ENCODE measurements at regions not wholly inside any gene's neighbourhood (a gene's known extent, or its start where the extent isn't known, plus 50 kb on each side); places are given as distances from the start of the nearest gene placed in this dataset.

GRCh38 chr4:20378181-20378580 is 126.5 kb downstream of the SLIT2 start:
- TF ChIP-seq POLR2AphosphoS5 (IDR thresholded peaks at IDR 0.05; ENCODE audit: borderline replicate concordance, low read depth, low read length) (no peak), EZH2 (IDR thresholded peaks at IDR 0.05) (no peak), FOXP2 (optimal IDR thresholded peaks at IDR 0.05; ENCODE audit: control extremely low read depth, extremely low read length, insufficient read depth) (no peak)
- no peaks in the 10 kb centered on the region for H3K9me3 ChIP-seq (ENCODE audit: low read depth, low read length)
- H3K9ac ChIP-seq (ENCODE audit: insufficient read length), result no peak overlapping the region
- no peak overlapping the region for H3K4me3 ChIP-seq
- no peaks in the 10 kb centered on the region for H3K36me3 ChIP-seq (ENCODE audit: insufficient read depth, low read length)
- H3K27ac ChIP-seq, result no peak overlapping the region
- no peak for DNase-seq (ENCODE audit: low read depth, low spot score)

- no peak overlapping the region for H3K9ac ChIP-seq (ENCODE audit: insufficient read length)
- no peak for TF ChIP-seq POLR2AphosphoS5 (IDR thresholded peaks at IDR 0.05; ENCODE audit: borderline replicate concordance, low read depth, low read length)
- TF ChIP-seq FOXP2 (optimal IDR thresholded peaks at IDR 0.05; ENCODE audit: control extremely low read depth, extremely low read length, insufficient read depth), result no peak
- no peak for TF ChIP-seq EZH2 (IDR thresholded peaks at IDR 0.05)
- H3K4me3 ChIP-seq, result no peak overlapping the region
- no peak overlapping the region for H3K27ac ChIP-seq
- H3K36me3 ChIP-seq (ENCODE audit: insufficient read depth, low read length), result no peaks in the 10 kb centered on the region
- H3K9me3 ChIP-seq (ENCODE audit: low read depth, low read length), result no peaks in the 10 kb centered on the region
- DNase-seq (ENCODE audit: low read depth, low spot score), result no peak
Measured at GRCh38 chr4:20381005-20381404, 129.3 kb downstream of the SLIT2 start.

GRCh38 chr4:20383283-20383682 is 131.6 kb downstream of the SLIT2 start:
- H3K27ac ChIP-seq, result no peak overlapping the region
- H3K9ac ChIP-seq (ENCODE audit: insufficient read length), result no peak overlapping the region
- DNase-seq (ENCODE audit: low read depth, low spot score), result no peak
- no peaks in the 10 kb centered on the region for H3K36me3 ChIP-seq (ENCODE audit: insufficient read depth, low read length)
- no peak overlapping the region for H3K4me3 ChIP-seq
- TF ChIP-seq FOXP2 (optimal IDR thresholded peaks at IDR 0.05; ENCODE audit: control extremely low read depth, extremely low read length, insufficient read depth) (no peak), EZH2 (IDR thresholded peaks at IDR 0.05) (no peak), POLR2AphosphoS5 (IDR thresholded peaks at IDR 0.05; ENCODE audit: borderline replicate concordance, low read depth, low read length) (no peak)
- H3K9me3 ChIP-seq (ENCODE audit: low read depth, low read length), result no peaks in the 10 kb centered on the region

GRCh38 chr4:20383969-20384368 is 132.3 kb downstream of the SLIT2 start:
- H3K4me3 ChIP-seq, result no peak overlapping the region
- no peak overlapping the region for H3K9ac ChIP-seq (ENCODE audit: insufficient read length)
- no peaks in the 10 kb centered on the region for H3K9me3 ChIP-seq (ENCODE audit: low read depth, low read length)
- no peak for DNase-seq (ENCODE audit: low read depth, low spot score)
- no peak overlapping the region for H3K27ac ChIP-seq
- TF ChIP-seq EZH2 (IDR thresholded peaks at IDR 0.05), result no peak
- TF ChIP-seq FOXP2 (optimal IDR thresholded peaks at IDR 0.05; ENCODE audit: control extremely low read depth, extremely low read length, insufficient read depth), result no peak
- TF ChIP-seq POLR2AphosphoS5 (IDR thresholded peaks at IDR 0.05; ENCODE audit: borderline replicate concordance, low read depth, low read length), result no peak
- no peaks in the 10 kb centered on the region for H3K36me3 ChIP-seq (ENCODE audit: insufficient read depth, low read length)

GRCh38 chr4:20384456-20384855 is 132.8 kb downstream of the SLIT2 start:
- no peak overlapping the region for H3K9ac ChIP-seq (ENCODE audit: insufficient read length)
- TF ChIP-seq EZH2 (IDR thresholded peaks at IDR 0.05) (no peak), FOXP2 (optimal IDR thresholded peaks at IDR 0.05; ENCODE audit: control extremely low read depth, extremely low read length, insufficient read depth) (no peak), POLR2AphosphoS5 (IDR thresholded peaks at IDR 0.05; ENCODE audit: borderline replicate concordance, low read depth, low read length) (no peak)

GRCh38 chr4:20386001-20386740 is 134.5 kb downstream of the SLIT2 start:
- Histone ChIP-seq H3K9me3 (ENCODE audit: low read depth, low read length) (no peaks in the 10 kb centered on the region), H3K4me3 (no peak overlapping the region), H3K36me3 (ENCODE audit: insufficient read depth, low read length) (no peaks in the 10 kb centered on the region), H3K9ac (ENCODE audit: insufficient read length) (no peak overlapping the region), H3K27ac (no peak overlapping the region)
- TF ChIP-seq FOXP2 (optimal IDR thresholded peaks at IDR 0.05; ENCODE audit: control extremely low read depth, extremely low read length, insufficient read depth) (no peak), EZH2 (IDR thresholded peaks at IDR 0.05) (no peak), POLR2AphosphoS5 (IDR thresholded peaks at IDR 0.05; ENCODE audit: borderline replicate concordance, low read depth, low read length) (no peak)
- no peak for DNase-seq (ENCODE audit: low read depth, low spot score)

More at GRCh38 chr4:20384456-20384855, 132.8 kb downstream of the SLIT2 start:
- H3K27ac ChIP-seq, result no peak overlapping the region
- no peaks in the 10 kb centered on the region for H3K9me3 ChIP-seq (ENCODE audit: low read depth, low read length)
- H3K36me3 ChIP-seq (ENCODE audit: insufficient read depth, low read length), result no peaks in the 10 kb centered on the region
- DNase-seq (ENCODE audit: low read depth, low spot score), result no peak
- no peak overlapping the region for H3K4me3 ChIP-seq

- DNase-seq (ENCODE audit: low read depth, low spot score), result no peak
- no peaks in the 10 kb centered on the region for H3K36me3 ChIP-seq (ENCODE audit: insufficient read depth, low read length)
- H3K9me3 ChIP-seq (ENCODE audit: low read depth, low read length), result no peaks in the 10 kb centered on the region
- H3K27ac ChIP-seq, result no peak overlapping the region
- TF ChIP-seq EZH2 (IDR thresholded peaks at IDR 0.05) (no peak), POLR2AphosphoS5 (IDR thresholded peaks at IDR 0.05; ENCODE audit: borderline replicate concordance, low read depth, low read length) (no peak), FOXP2 (optimal IDR thresholded peaks at IDR 0.05; ENCODE audit: control extremely low read depth, extremely low read length, insufficient read depth) (no peak)
- H3K9ac ChIP-seq (ENCODE audit: insufficient read length), result no peak overlapping the region
- no peak overlapping the region for H3K4me3 ChIP-seq
Measured at GRCh38 chr4:20386906-20387305, 135.2 kb downstream of the SLIT2 start.

- H3K27ac ChIP-seq, result no peak overlapping the region
- no peak for TF ChIP-seq FOXP2 (optimal IDR thresholded peaks at IDR 0.05; ENCODE audit: control extremely low read depth, extremely low read length, insufficient read depth)
- no peak for TF ChIP-seq POLR2AphosphoS5 (IDR thresholded peaks at IDR 0.05; ENCODE audit: borderline replicate concordance, low read depth, low read length)
- TF ChIP-seq EZH2 (IDR thresholded peaks at IDR 0.05), result no peak
- H3K36me3 ChIP-seq (ENCODE audit: insufficient read depth, low read length), result no peaks in the 10 kb centered on the region
- H3K9ac ChIP-seq (ENCODE audit: insufficient read length), result no peak overlapping the region
- no peak for DNase-seq (ENCODE audit: low read depth, low spot score)
- no peak overlapping the region for H3K4me3 ChIP-seq
- H3K9me3 ChIP-seq (ENCODE audit: low read depth, low read length), result no peaks in the 10 kb centered on the region
Measured at GRCh38 chr4:20391198-20391597, 139.5 kb downstream of the SLIT2 start.

- Histone ChIP-seq H3K9me3 (ENCODE audit: low read depth, low read length) (no peaks in the 10 kb centered on the region), H3K9ac (ENCODE audit: insufficient read length) (no peak overlapping the region), H3K27ac (no peak overlapping the region), H3K4me3 (no peak overlapping the region), H3K36me3 (ENCODE audit: insufficient read depth, low read length) (no peaks in the 10 kb centered on the region)
- no peak for DNase-seq (ENCODE audit: low read depth, low spot score)
- TF ChIP-seq FOXP2 (optimal IDR thresholded peaks at IDR 0.05; ENCODE audit: control extremely low read depth, extremely low read length, insufficient read depth) (no peak), EZH2 (IDR thresholded peaks at IDR 0.05) (no peak), POLR2AphosphoS5 (IDR thresholded peaks at IDR 0.05; ENCODE audit: borderline replicate concordance, low read depth, low read length) (no peak)
Measured at GRCh38 chr4:20391912-20392311, 140.2 kb downstream of the SLIT2 start.

Data from SK-N-MC (cell line).